Natural killer cell (primary cell): ENCODE measurements at regions not wholly inside any gene's neighbourhood (a gene's known extent, or its start where the extent isn't known, plus 50 kb on each side); places are given as distances from the start of the nearest gene placed in this dataset.

Experiments used
- ATAC-seq, 3 donors: fragments of 150-1000 bp in 2 of 3; fragments of 200-7000 bp in 1 of 3; cut with Tn5 transposase; 1 replicate in 1 of 3; 2 replicates in 2 of 3; pipeline ENCODE4 v1.10.0; 2021; ENCODE audit warnings: mild to moderate bottlenecking in 2 of 3, moderate library complexity in 2 of 3
- DNase-seq, 2 donors: peaks; one replicate each; pipeline versions ENCODE4 v3.0.0 to v3.0.0-alpha.2; 2013 to 2021; ENCODE audit warnings: mixed read lengths in 1 of 2
- H3K27ac ChIP-seq: one replicate; pipeline ENCODE4 v1.5.1; 2013; ENCODE audit warnings: mild to moderate bottlenecking, low read length
- H3K27me3 ChIP-seq: one replicate; pipeline ENCODE4 v1.6.1; 2013; ENCODE audit warnings: low read length; ENCODE audit not compliant: control insufficient read depth, insufficient read depth
- H3K36me3 ChIP-seq: one replicate; pipeline ENCODE4 v1.6.1; 2013; ENCODE audit warnings: low read length; ENCODE audit not compliant: control insufficient read depth, insufficient read depth
- H3K4me1 ChIP-seq: one replicate; pipeline ENCODE4 v1.6.1; 2013; ENCODE audit warnings: low read length; ENCODE audit not compliant: control insufficient read depth, insufficient read depth
- H3K4me3 ChIP-seq: one replicate; pipeline ENCODE4 v1.5.1; 2013; ENCODE audit warnings: low read length
- H3K9me3 ChIP-seq: one replicate; pipeline ENCODE4 v1.6.1; 2013; ENCODE audit warnings: low read length; ENCODE audit not compliant: control insufficient read depth, insufficient read depth
- H3K27ac Mint-ChIP-seq, 2 donors: one replicate each; pipeline ENCODE4 v1.8.0; 2022; ENCODE audit warnings: mild to moderate bottlenecking in 2 of 2, mixed read lengths in 2 of 2, moderate library complexity in 1 of 2
- H3K27me3 Mint-ChIP-seq, 2 donors: one replicate each; pipeline ENCODE4 v1.8.0; 2022; ENCODE audit warnings: low read depth in 2 of 2, mixed read lengths in 2 of 2
- H3K36me3 Mint-ChIP-seq: one replicate; pipeline ENCODE4 v1.8.0; 2022; ENCODE audit warnings: mixed read lengths
- H3K4me1 Mint-ChIP-seq, 2 donors: one replicate each; pipeline ENCODE4 v1.8.0; 2022; ENCODE audit warnings: mixed read lengths in 2 of 2
- H3K4me3 Mint-ChIP-seq: one replicate; pipeline ENCODE4 v1.8.0; 2022; ENCODE audit warnings: mild to moderate bottlenecking, moderate library complexity, mixed read lengths
- H3K9me3 Mint-ChIP-seq, 2 donors: one replicate each; pipeline ENCODE4 v1.8.0; 2022; ENCODE audit warnings: mixed read lengths in 2 of 2
- CTCF ChIP-seq: fragments of 200-600 bp; IDR thresholded peaks from one replicate; pipeline ENCODE4 v1.8.0; 2022; ENCODE audit warnings: antibody characterized with exemption
- WGBS: methylation state at CpG from one replicate; pipeline ENCODE4 v1.1.7; 2013; ENCODE audit warnings: missing lambda C conversion rate; ENCODE audit not compliant: insufficient coverage; 5-methylcytosine and 5-hydroxymethylcytosine counted together
- intact Hi-C: fragments of 100-400 bp; cut with micrococcal nuclease; formaldehyde crosslinking; loops from one replicate; pipeline ENCODE4 v1.14.2; 2022

DNA sequence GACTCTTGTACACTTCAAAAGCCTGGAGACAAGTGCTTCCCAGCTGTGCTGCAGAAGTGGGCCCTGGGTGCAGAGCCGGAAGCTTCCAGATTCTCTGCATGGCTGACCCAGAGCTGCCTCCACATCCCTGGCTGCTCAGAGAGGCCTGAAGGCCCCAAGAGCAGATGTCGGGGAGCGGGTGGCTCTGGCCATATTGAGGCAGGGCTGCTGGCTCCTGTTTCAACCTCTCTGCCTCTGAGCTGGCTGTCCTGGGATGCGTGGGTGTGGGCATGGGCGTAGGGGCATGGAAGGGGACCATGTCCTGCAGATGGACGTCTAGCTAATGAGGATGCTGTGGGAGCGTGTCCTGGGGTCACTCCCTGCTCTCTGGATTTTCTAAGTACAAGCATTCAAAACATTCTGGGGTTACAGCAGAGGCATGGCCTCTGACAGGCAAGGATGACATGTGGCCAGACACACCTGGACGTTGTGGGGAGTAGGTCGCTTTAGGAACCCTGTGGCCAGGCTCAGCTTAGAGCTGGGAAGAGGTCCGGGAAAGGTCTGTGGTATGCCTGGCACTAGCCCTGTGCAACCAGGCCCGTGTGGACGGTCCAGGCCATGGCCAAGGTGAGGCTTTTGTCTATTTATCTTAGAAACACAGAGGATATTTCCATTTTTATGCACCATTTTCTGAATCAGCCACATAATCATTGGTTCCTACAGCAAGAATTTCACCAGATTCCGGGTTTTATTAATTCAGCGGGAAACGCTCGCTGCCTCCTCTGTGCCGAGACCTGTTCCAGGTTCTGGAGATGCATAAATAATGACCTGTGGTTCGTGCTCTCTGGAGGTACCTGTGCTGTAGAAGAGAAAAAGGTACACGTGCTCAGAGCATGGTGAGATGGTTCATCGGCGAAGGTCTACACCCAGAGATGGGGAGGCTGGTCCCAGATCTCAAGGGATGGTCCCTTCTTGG lies 361.1 kb downstream of the GLRX3 start:
- no peak overlapping the region for H3K27ac Mint-ChIP-seq
- 86% methylated on average over 21 of the region's 21 CpGs for WGBS
- no peak overlapping the region for H3K4me3 Mint-ChIP-seq
- Histone ChIP-seq H3K4me1 (no peaks in the 10 kb centered on the region), H3K36me3 (no peaks in the 10 kb centered on the region), H3K27ac (no peak overlapping the region), H3K9me3 (no peaks in the 10 kb centered on the region), H3K27me3 (no peaks in the 10 kb centered on the region), H3K4me3 (no peak overlapping the region)
- ATAC-seq, result no peak
- H3K36me3 Mint-ChIP-seq, result no peaks in the 10 kb centered on the region
- DNase-seq, result no peak
- TF ChIP-seq CTCF, result no peak
- intact Hi-C loops, result no loop called here
- no peaks in the 10 kb centered on the region for H3K4me1 Mint-ChIP-seq
- peaks cover 0 to 3% of the 10 kb centered on the region in 2 donors for H3K27me3 Mint-ChIP-seq
- H3K9me3 Mint-ChIP-seq, result no peaks in the 10 kb centered on the region

- H3K4me1 Mint-ChIP-seq, result no peaks in the 10 kb centered on the region
- no peak overlapping the region for H3K27ac Mint-ChIP-seq
- H3K4me1 ChIP-seq, result no peaks in the 10 kb centered on the region
- H3K36me3 Mint-ChIP-seq, result no peaks in the 10 kb centered on the region
- intact Hi-C loops, result no loop called here
- no peaks in the 10 kb centered on the region for H3K36me3 ChIP-seq
- no peak overlapping the region for H3K27ac ChIP-seq
- no peak for TF ChIP-seq CTCF
- H3K9me3 ChIP-seq, result no peaks in the 10 kb centered on the region
- WGBS, result 70% methylated on average over 7 of the region's 7 CpGs
- no peak for ATAC-seq
- H3K27me3 ChIP-seq, result no peaks in the 10 kb centered on the region
- no peaks in the 10 kb centered on the region for H3K9me3 Mint-ChIP-seq
- peaks cover 0 to 3% of the 10 kb centered on the region in 2 donors for H3K27me3 Mint-ChIP-seq
- H3K4me3 ChIP-seq, result no peak overlapping the region
- no peak overlapping the region for H3K4me3 Mint-ChIP-seq
- DNase-seq, result no peak
Measured at GRCh38 chr10:130498042-130498441, 361.9 kb downstream of the GLRX3 start.

GRCh38 chr10:130498934-130499333 lies 362.7 kb downstream of the GLRX3 start:
- Histone ChIP-seq H3K4me3 (no peak overlapping the region), H3K27ac (no peak overlapping the region), H3K9me3 (no peaks in the 10 kb centered on the region), H3K36me3 (no peaks in the 10 kb centered on the region), H3K4me1 (no peaks in the 10 kb centered on the region), H3K27me3 (no peaks in the 10 kb centered on the region)
- no peaks in the 10 kb centered on the region for H3K36me3 Mint-ChIP-seq
- peaks cover 0 to 3% of the 10 kb centered on the region in 2 donors for H3K27me3 Mint-ChIP-seq
- no peaks in the 10 kb centered on the region for H3K4me1 Mint-ChIP-seq
- H3K27ac Mint-ChIP-seq, result no peak overlapping the region
- H3K4me3 Mint-ChIP-seq, result no peak overlapping the region
- intact Hi-C loops, result no loop called here
- WGBS, result 72% methylated on average over 8 of the region's 8 CpGs
- TF ChIP-seq CTCF, result no peak
- ATAC-seq, result no peak
- DNase-seq, result no peak
- H3K9me3 Mint-ChIP-seq, result no peaks in the 10 kb centered on the region

- no peaks in the 10 kb centered on the region for H3K4me1 ChIP-seq
- no peak overlapping the region for H3K4me3 ChIP-seq
- Mint-ChIP-seq H3K9me3 (peaks cover 0 to under 1% of the 10 kb centered on the region in 2 donors), H3K4me3 (no peak overlapping the region), H3K4me1 (no peaks in the 10 kb centered on the region), H3K27ac (no peak overlapping the region), H3K36me3 (no peaks in the 10 kb centered on the region), H3K27me3 (peaks cover 0 to 4% of the 10 kb centered on the region in 2 donors)
- ATAC-seq (no peak), DNase-seq (no peak)
- H3K27me3 ChIP-seq, result no peaks in the 10 kb centered on the region
- H3K36me3 ChIP-seq, result no peaks in the 10 kb centered on the region
- no peak overlapping the region for H3K27ac ChIP-seq
- no peaks in the 10 kb centered on the region for H3K9me3 ChIP-seq
- intact Hi-C loops, result no loop called here
- TF ChIP-seq CTCF, result no peak
Measured at GRCh38 chr10:130499541-130499940, 363.4 kb downstream of the GLRX3 start.
